CD4-positive, alpha-beta T cell (primary cell): ENCODE measurements at regions not wholly inside any gene's neighbourhood (a gene's known extent, or its start where the extent isn't known, plus 50 kb on each side); places are given as distances from the start of the nearest gene placed in this dataset.

ENCODE experiments used
- ATAC-seq: fragments of 200-7000 bp; cut with Tn5 transposase; one replicate; pipeline ENCODE4 v1.10.0; 2022; ENCODE audit warnings: mild to moderate bottlenecking; ENCODE audit not compliant: poor library complexity
- CTCF ChIA-PET: fragments of 350-600 bp; sonication (Branson Sonifier 250); formaldehyde crosslinking; loops from one replicate; lab custom pipeline; 2021; ENCODE audit warnings: antibody characterized with exemption, inconsistent platforms; lab: Charles Lee
- POLR2A ChIA-PET: fragments of 350-600 bp; sonication (Branson Sonifier 250); formaldehyde crosslinking; loops from one replicate; lab custom pipeline; 2021; ENCODE audit warnings: antibody characterized with exemption, inconsistent platforms; lab: Charles Lee
- DNase-seq, 14 experiments: peaks; one replicate each; pipeline ENCODE4 v3.0.0-alpha.2; 2013 to 2020; ENCODE audit warnings: mixed read lengths in 2 of 14
- H3K27ac ChIP-seq, 2 donors: one replicate each; pipeline versions ENCODE4 v1.5.1 to v1.7.0; 2013; ENCODE audit warnings: low read length in 2 of 2, low read depth in 1 of 2, mild to moderate bottlenecking in 1 of 2
- H3K27me3 ChIP-seq, 2 experiments: 1 replicate in 1 of 2; 2 replicates in 1 of 2; pipeline versions ENCODE4 v1.6.1 to v1.7.0; 2013; ENCODE audit warnings: low read length in 2 of 2, control low read depth in 1 of 2, mild to moderate bottlenecking in 1 of 2, moderate library complexity in 1 of 2; ENCODE audit not compliant: insufficient read depth in 2 of 2, control insufficient read depth in 1 of 2
- H3K36me3 ChIP-seq: one replicate; pipeline ENCODE4 v1.6.1; 2013; ENCODE audit warnings: low read length, control low read depth; ENCODE audit not compliant: insufficient read depth
- H3K4me1 ChIP-seq: one replicate; pipeline ENCODE4 v1.6.1; 2013; ENCODE audit warnings: low read length, control low read depth; ENCODE audit not compliant: insufficient read depth
- H3K4me3 ChIP-seq: one replicate; pipeline ENCODE4 v1.5.1; 2013; ENCODE audit warnings: mild to moderate bottlenecking, low read length, moderate library complexity
- H3K9me3 ChIP-seq, 2 experiments: 1 replicate in 1 of 2; 2 replicates in 1 of 2; pipeline versions ENCODE4 v1.6.1 to v1.7.0; 2013; ENCODE audit warnings: low read length in 2 of 2, mild to moderate bottlenecking in 2 of 2, control low read depth in 1 of 2, moderate library complexity in 1 of 2; ENCODE audit not compliant: control insufficient read depth in 1 of 2, insufficient read depth in 1 of 2
- H3K27ac Mint-ChIP-seq: one replicate; pipeline ENCODE4 v1.8.0; 2020; ENCODE audit warnings: mixed read lengths
- H3K27me3 Mint-ChIP-seq: one replicate; pipeline ENCODE4 v1.8.0; 2021; ENCODE audit warnings: mixed read lengths
- H3K36me3 Mint-ChIP-seq: one replicate; pipeline ENCODE4 v1.8.0; 2021; ENCODE audit warnings: low read depth, mixed read lengths
- H3K4me1 Mint-ChIP-seq: one replicate; pipeline ENCODE4 v1.8.0; 2021; ENCODE audit warnings: low read depth, mixed read lengths
- H3K4me3 Mint-ChIP-seq: one replicate; pipeline ENCODE4 v1.8.0; 2020; ENCODE audit warnings: mild to moderate bottlenecking, mixed read lengths
- H3K9me3 Mint-ChIP-seq: one replicate; pipeline ENCODE4 v1.8.0; 2020; ENCODE audit warnings: mixed read lengths
- intact Hi-C, 2 experiments: fragments of 100-400 bp; cut with DNase I in 1 of 2; cut with micrococcal nuclease in 1 of 2; formaldehyde crosslinking; loops; one replicate each; pipeline versions ENCODE4 v1.15.1 to v1.9.0; 2023 to 2025; cut with DNase I, micrococcal nuclease
- TF ChIP-seq, protein P1 (sequence below): fragments of 200-600 bp; IDR thresholded peaks from one replicate; pipeline ENCODE4 v1.8.0; 2022; ENCODE audit warnings: antibody characterized with exemption, mild to moderate bottlenecking

DNA sequence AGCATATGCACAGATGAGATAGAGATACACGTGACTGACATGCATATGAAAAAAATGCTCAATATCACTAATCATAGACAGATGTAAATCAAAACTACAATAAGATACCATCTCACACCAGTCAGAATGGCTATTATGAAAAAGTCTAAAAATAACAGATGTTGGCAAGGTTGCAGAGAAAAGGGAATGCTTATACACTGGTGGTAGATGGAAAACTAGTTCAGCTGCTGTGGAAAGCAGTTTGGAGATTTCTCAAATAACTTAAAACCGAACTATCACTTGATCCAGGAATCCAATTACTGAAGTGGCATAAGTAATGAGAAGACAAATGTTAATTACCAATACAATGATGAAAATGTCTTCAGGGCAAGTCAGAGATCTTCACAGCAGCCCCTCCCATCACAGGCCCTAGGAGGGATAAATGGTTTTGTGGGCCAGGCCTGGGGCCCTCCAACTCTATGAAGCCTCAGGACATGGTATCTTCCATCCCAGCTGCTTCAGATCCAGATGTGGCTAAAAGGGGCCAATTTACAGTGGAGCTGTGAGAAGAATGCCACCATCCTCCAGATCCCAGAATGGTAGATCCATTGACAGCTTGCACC, 71.4 kb upstream of the PLSCR4 start:
- no peaks in the 10 kb centered on the region for H3K9me3 ChIP-seq
- POLR2A ChIA-PET: no interaction called here
- Mint-ChIP-seq H3K4me3 (no peak overlapping the region), H3K4me1 (no peaks in the 10 kb centered on the region), H3K36me3 (no peaks in the 10 kb centered on the region), H3K9me3 (peaks cover 4% of the 10 kb centered on the region), H3K27ac (no peak overlapping the region), H3K27me3 (peaks cover 6% of the 10 kb centered on the region)
- no peaks in the 10 kb centered on the region for H3K36me3 ChIP-seq
- TF ChIP-seq, protein P1, sequence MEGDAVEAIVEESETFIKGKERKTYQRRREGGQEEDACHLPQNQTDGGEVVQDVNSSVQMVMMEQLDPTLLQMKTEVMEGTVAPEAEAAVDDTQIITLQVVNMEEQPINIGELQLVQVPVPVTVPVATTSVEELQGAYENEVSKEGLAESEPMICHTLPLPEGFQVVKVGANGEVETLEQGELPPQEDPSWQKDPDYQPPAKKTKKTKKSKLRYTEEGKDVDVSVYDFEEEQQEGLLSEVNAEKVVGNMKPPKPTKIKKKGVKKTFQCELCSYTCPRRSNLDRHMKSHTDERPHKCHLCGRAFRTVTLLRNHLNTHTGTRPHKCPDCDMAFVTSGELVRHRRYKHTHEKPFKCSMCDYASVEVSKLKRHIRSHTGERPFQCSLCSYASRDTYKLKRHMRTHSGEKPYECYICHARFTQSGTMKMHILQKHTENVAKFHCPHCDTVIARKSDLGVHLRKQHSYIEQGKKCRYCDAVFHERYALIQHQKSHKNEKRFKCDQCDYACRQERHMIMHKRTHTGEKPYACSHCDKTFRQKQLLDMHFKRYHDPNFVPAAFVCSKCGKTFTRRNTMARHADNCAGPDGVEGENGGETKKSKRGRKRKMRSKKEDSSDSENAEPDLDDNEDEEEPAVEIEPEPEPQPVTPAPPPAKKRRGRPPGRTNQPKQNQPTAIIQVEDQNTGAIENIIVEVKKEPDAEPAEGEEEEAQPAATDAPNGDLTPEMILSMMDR: no peak
- H3K4me3 ChIP-seq: no peak overlapping the region
- H3K27me3 ChIP-seq: no peaks in the 10 kb centered on the region
- no peak overlapping the region for H3K27ac ChIP-seq
- no peak for DNase-seq
- CTCF ChIA-PET: no interaction called here
- H3K4me1 ChIP-seq: no peaks in the 10 kb centered on the region
- ATAC-seq: no peak
- intact Hi-C loops: no loop called here

GRCh38 chr3:146314871-146315270, 64.0 kb upstream of the PLSCR4 start:
- TF ChIP-seq, protein P1: no peak
- no peak overlapping the region for H3K27ac ChIP-seq
- no peaks in the 10 kb centered on the region for H3K4me1 ChIP-seq
- DNase-seq (no peak), ATAC-seq (no peak)
- ChIA-PET POLR2A (no interaction called here), CTCF (no interaction called here)
- no peaks in the 10 kb centered on the region for H3K4me1 Mint-ChIP-seq
- intact Hi-C loops: no loop called here
- H3K36me3 ChIP-seq: no peaks in the 10 kb centered on the region
- H3K27me3 Mint-ChIP-seq: peaks cover 6% of the 10 kb centered on the region
- H3K36me3 Mint-ChIP-seq: no peaks in the 10 kb centered on the region
- H3K27ac Mint-ChIP-seq: no peak overlapping the region
- no peaks in the 10 kb centered on the region for H3K27me3 ChIP-seq
- peaks cover 4% of the 10 kb centered on the region for H3K9me3 Mint-ChIP-seq
- H3K4me3 Mint-ChIP-seq: no peak overlapping the region
- peaks cover 0 to 4% of the 10 kb centered on the region in 2 experiments for H3K9me3 ChIP-seq
- H3K4me3 ChIP-seq: no peak overlapping the region

DNA sequence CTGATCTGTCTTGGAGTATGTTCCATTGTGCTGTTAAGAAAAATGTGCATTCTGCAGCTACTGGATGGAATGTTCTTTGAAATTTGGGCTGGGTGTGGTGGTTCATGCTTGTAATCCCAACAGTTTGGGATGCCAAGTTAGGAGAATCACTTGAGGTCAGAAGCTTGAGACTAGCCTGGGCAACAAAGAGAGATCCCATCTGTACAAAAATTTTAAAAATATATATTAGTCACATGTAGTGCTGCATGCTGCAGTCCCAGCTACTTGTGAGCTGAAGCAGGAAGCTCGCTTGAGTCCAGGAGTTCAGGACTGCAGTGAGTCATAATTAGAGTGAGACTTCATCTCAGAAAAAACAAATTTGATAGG, 62.8 kb upstream of the PLSCR4 start:
- H3K4me1 ChIP-seq: no peaks in the 10 kb centered on the region
- DNase-seq (no peak), ATAC-seq (no peak)
- Mint-ChIP-seq H3K27me3 (peaks cover 6% of the 10 kb centered on the region), H3K4me1 (no peaks in the 10 kb centered on the region), H3K36me3 (no peaks in the 10 kb centered on the region), H3K27ac (no peak overlapping the region), H3K4me3 (no peak overlapping the region), H3K9me3 (peaks cover 4% of the 10 kb centered on the region)
- peaks cover 0 to 4% of the 10 kb centered on the region in 2 experiments for H3K9me3 ChIP-seq
- intact Hi-C loops: no loop called here
- H3K27me3 ChIP-seq: no peaks in the 10 kb centered on the region
- POLR2A ChIA-PET: no interaction called here
- no peaks in the 10 kb centered on the region for H3K36me3 ChIP-seq
- TF ChIP-seq, protein P1: no peak
- CTCF ChIA-PET: no interaction called here
- H3K27ac ChIP-seq: no peak overlapping the region
- no peak overlapping the region for H3K4me3 ChIP-seq
